Tibial nerve (tissue), 4 donors: ENCODE measurements at regions not wholly inside any gene's neighbourhood (a gene's known extent, or its start where the extent isn't known, plus 50 kb on each side); places are given as distances from the start of the nearest gene placed in this dataset.

Experiments used
- EP300 ChIP-seq, 2 donors: sonication (generic); formaldehyde crosslinking; IDR thresholded peaks; one replicate each; pipeline ENCODE4 v1.6.1; 2017; ENCODE audit warnings: antibody characterized with exemption in 2 of 2, mild to moderate bottlenecking in 1 of 2
- POLR2A ChIP-seq, 2 donors: fragments of 450-650 bp; IDR thresholded peaks; one replicate each; pipeline ENCODE4 v1.6.1; 2017; ENCODE audit warnings: antibody characterized with exemption in 2 of 2, mild to moderate bottlenecking in 2 of 2, moderate library complexity in 2 of 2
- TF ChIP-seq, protein P1 (sequence below), 5 experiments: fragments of 200-600 bp in 3 of 5; fragments of 450-650 bp in 2 of 5; sonication (generic) in 3 of 5; IDR thresholded peaks; one replicate each; pipeline ENCODE4 v1.5.1; 2016 to 2019; ENCODE audit warnings: antibody characterized with exemption in 5 of 5, mild to moderate bottlenecking in 3 of 5, moderate library complexity in 2 of 5

DNA sequence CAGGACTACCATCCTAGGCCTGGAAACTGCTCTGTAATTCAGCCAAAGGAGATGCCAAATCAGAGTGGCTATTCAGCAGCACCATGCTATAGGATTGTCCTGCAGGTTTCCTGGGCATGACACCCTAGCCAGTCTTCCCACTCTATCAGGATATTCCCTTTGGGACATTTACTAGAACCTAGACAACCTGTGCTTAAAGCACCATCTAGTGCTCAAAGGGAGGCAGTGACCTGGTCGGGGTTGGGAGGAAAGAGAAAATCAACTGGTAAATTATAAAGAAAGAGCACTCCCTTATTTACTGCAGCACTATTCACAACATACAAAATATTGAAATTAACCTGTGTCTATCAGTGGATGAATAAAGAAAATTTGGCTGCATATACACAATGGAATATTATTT, 67.2 kb upstream of the SMLR1 start:
- TF ChIP-seq, protein P1, sequence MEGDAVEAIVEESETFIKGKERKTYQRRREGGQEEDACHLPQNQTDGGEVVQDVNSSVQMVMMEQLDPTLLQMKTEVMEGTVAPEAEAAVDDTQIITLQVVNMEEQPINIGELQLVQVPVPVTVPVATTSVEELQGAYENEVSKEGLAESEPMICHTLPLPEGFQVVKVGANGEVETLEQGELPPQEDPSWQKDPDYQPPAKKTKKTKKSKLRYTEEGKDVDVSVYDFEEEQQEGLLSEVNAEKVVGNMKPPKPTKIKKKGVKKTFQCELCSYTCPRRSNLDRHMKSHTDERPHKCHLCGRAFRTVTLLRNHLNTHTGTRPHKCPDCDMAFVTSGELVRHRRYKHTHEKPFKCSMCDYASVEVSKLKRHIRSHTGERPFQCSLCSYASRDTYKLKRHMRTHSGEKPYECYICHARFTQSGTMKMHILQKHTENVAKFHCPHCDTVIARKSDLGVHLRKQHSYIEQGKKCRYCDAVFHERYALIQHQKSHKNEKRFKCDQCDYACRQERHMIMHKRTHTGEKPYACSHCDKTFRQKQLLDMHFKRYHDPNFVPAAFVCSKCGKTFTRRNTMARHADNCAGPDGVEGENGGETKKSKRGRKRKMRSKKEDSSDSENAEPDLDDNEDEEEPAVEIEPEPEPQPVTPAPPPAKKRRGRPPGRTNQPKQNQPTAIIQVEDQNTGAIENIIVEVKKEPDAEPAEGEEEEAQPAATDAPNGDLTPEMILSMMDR (IDR thresholded peaks at IDR 0.05) = no peak
- TF ChIP-seq POLR2A (IDR thresholded peaks at IDR 0.05) = no peak
- no peak for TF ChIP-seq EP300 (IDR thresholded peaks at IDR 0.05)
